NT2/D1 (cell line): ENCODE measurements at regions not wholly inside any gene's neighbourhood (a gene's known extent, or its start where the extent isn't known, plus 50 kb on each side); places are given as distances from the start of the nearest gene placed in this dataset.

Source experiments
- DNase-seq: peaks from one replicate; pipeline ENCODE4 v3.0.0-alpha.2; 2011; ENCODE audit warnings: low read depth, low spot score
- H3K27me3 ChIP-seq: 2 replicates; pipeline ENCODE4 v1.6.0; 2011; ENCODE audit warnings: mild to moderate bottlenecking; ENCODE audit not compliant: insufficient read length, insufficient read depth
- H3K36me3 ChIP-seq: 2 replicates; pipeline ENCODE4 v1.6.1; 2011; ENCODE audit warnings: mild to moderate bottlenecking, low read length, mixed read lengths; ENCODE audit not compliant: insufficient read depth, insufficient read length
- H3K4me1 ChIP-seq: 2 replicates; pipeline ENCODE4 v1.5.1; 2011; ENCODE audit not compliant: insufficient read depth, insufficient read length
- H3K4me3 ChIP-seq: 2 replicates; pipeline ENCODE4 v1.5.1; 2011; ENCODE audit warnings: low read depth; ENCODE audit not compliant: insufficient read length
- H3K9ac ChIP-seq: 2 replicates; pipeline ENCODE4 v1.6.0; 2011; ENCODE audit warnings: low read depth; ENCODE audit not compliant: insufficient read length
- H3K9me3 ChIP-seq: 2 replicates; pipeline ENCODE4 v1.5.1; 2011; ENCODE audit warnings: mild to moderate bottlenecking, low read length; ENCODE audit not compliant: insufficient read depth
- SUZ12 ChIP-seq: IDR thresholded peaks from 2 replicates; pipeline ENCODE4 v1.6.1; 2011; ENCODE audit not compliant: insufficient read length, insufficient read depth; ENCODE audit errors: extremely low read depth
- YY1 ChIP-seq: IDR thresholded peaks from 2 replicates; pipeline ENCODE4 v1.6.1; 2011; ENCODE audit not compliant: insufficient read length, insufficient read depth
- ZNF274 ChIP-seq: IDR thresholded peaks from 2 replicates; pipeline ENCODE4 v1.6.1; 2011; ENCODE audit warnings: mild to moderate bottlenecking, low read depth, low read length

DNA sequence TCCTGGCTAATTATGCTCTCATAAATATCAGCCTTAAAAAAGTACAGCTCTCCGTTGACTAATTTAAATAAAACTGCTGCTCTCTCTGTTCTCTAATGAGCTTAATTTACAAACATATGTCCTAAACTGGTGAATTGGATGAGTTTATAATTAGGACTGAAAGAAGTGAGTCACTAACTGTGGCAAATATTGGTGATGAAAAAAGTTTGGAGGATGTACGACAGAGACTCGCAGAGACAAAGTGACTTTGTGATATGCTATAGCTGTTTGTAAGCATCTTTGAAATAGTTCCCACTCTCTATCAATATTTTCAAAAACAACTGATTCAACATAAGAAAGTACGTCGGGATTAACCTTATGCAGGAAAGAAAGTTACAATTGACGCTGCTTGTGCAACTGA, 138.9 kb upstream of the TMEFF2 start:
- TF ChIP-seq SUZ12 (no peak), ZNF274 (no peak), YY1 (no peak)
- Histone ChIP-seq H3K4me3 (no peak overlapping the region), H3K9me3 (no peaks in the 10 kb centered on the region), H3K36me3 (no peaks in the 10 kb centered on the region), H3K9ac (no peak overlapping the region), H3K4me1 (no peaks in the 10 kb centered on the region), H3K27me3 (no peaks in the 10 kb centered on the region)
- DNase-seq = no peak

GRCh38 chr2:192328297-192328696, 133.6 kb upstream of the TMEFF2 start:
- Histone ChIP-seq H3K27me3 (no peaks in the 10 kb centered on the region), H3K9ac (no peak overlapping the region), H3K4me1 (no peaks in the 10 kb centered on the region), H3K9me3 (no peaks in the 10 kb centered on the region), H3K36me3 (no peaks in the 10 kb centered on the region), H3K4me3 (no peak overlapping the region)
- DNase-seq = no peak
- TF ChIP-seq SUZ12 = no peak
- no peak for TF ChIP-seq YY1
- no peak for TF ChIP-seq ZNF274

GRCh38 chr2:192327576-192327975, 132.8 kb upstream of the TMEFF2 start:
- Histone ChIP-seq H3K27me3 (no peaks in the 10 kb centered on the region), H3K4me1 (no peaks in the 10 kb centered on the region), H3K4me3 (no peak overlapping the region), H3K36me3 (no peaks in the 10 kb centered on the region), H3K9ac (no peak overlapping the region), H3K9me3 (no peaks in the 10 kb centered on the region)
- TF ChIP-seq YY1 = no peak
- DNase-seq = no peak

- H3K4me1 ChIP-seq = no peaks in the 10 kb centered on the region
- TF ChIP-seq ZNF274 (no peak), YY1 (no peak), SUZ12 (no peak)
- no peaks in the 10 kb centered on the region for H3K27me3 ChIP-seq
- H3K9me3 ChIP-seq = no peaks in the 10 kb centered on the region
- no peaks in the 10 kb centered on the region for H3K36me3 ChIP-seq
- H3K4me3 ChIP-seq = no peak overlapping the region
- H3K9ac ChIP-seq = no peak overlapping the region
- no peak for DNase-seq
These were observed 120.8 kb upstream of the TMEFF2 start for GRCh38 chr2:192315543-192315942.

- Histone ChIP-seq H3K4me3 (no peak overlapping the region), H3K27me3 (no peaks in the 10 kb centered on the region), H3K9me3 (no peaks in the 10 kb centered on the region), H3K9ac (no peak overlapping the region), H3K4me1 (no peaks in the 10 kb centered on the region), H3K36me3 (no peaks in the 10 kb centered on the region)
- no peak for DNase-seq
- TF ChIP-seq YY1 (no peak), SUZ12 (no peak), ZNF274 (no peak)
These were observed 120.2 kb upstream of the TMEFF2 start for GRCh38 chr2:192314800-192315481.

DNA sequence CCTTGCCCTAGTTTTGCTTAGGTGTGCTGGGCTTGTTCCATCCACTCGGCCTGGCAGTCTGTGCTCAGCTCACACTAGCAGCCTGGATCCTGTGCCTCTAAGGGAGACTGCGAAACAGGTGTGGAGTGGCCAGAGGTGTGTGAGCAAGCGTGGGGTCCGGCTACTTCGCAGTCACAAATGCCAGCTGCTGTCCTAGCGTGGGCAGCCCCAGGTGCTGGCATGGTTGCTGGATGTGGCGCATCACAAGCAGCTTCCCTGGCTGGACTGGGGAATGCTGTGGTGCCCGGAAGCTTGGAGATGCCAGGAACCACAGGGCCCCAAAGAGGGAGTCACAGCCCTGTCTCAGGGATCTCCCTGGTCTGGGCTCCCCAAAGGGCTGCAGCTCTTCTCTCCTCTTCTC, 119.0 kb upstream of the TMEFF2 start:
- no peak for TF ChIP-seq YY1
- TF ChIP-seq SUZ12 = no peak
- no peak for TF ChIP-seq ZNF274
- Histone ChIP-seq H3K4me3 (no peak overlapping the region), H3K9ac (no peak overlapping the region), H3K36me3 (no peaks in the 10 kb centered on the region), H3K4me1 (no peaks in the 10 kb centered on the region), H3K9me3 (no peaks in the 10 kb centered on the region), H3K27me3 (no peaks in the 10 kb centered on the region)
- no peak for DNase-seq

DNA sequence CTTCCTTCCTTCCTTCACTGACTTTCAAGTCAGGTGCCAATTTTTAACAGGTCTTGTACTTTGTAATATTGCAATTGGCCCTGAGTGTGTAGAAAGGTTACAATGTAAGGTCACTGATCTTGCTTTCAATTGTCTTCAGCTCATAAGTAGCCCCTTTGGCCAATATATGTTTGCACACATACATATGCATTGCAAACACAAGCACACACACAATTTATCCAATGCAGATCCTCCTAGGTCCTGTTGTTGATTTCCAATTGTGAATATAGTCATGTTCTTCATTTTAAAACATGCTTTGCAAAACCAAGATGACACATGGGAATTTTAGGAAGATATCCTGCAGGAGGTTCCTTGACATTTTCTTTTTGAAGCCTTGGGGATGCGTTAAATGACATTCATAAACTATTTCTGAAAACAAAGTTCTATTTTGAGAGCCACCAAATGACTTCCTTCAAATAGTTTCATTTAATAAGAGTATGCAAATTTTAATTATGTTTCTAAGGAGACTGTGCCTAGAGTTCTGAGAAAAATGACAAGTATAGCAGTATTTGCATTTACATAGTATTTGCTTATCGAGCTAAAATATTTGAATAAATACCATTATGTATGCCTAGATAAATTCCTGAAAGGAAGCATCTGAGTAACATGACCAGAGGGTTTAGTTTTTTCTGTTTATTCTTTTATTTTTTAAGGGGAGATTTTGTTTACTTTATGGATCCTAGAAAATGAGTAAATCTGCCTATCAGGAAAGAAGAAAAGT, 117.1 kb upstream of the TMEFF2 start:
- H3K4me3 ChIP-seq = no peak overlapping the region
- H3K27me3 ChIP-seq = no peaks in the 10 kb centered on the region
- TF ChIP-seq ZNF274 (no peak), YY1 (no peak), SUZ12 (no peak)
- no peaks in the 10 kb centered on the region for H3K9me3 ChIP-seq
- no peaks in the 10 kb centered on the region for H3K4me1 ChIP-seq
- H3K36me3 ChIP-seq = no peaks in the 10 kb centered on the region
- H3K9ac ChIP-seq = no peak overlapping the region
- no peak for DNase-seq
